ENCODE measurements at regions not wholly inside any gene's neighbourhood (a gene's known extent, or its start where the extent isn't known, plus 50 kb on each side); places are given as distances from the start of the nearest gene placed in this dataset.
"Not testable (repeated sequence)": the region's sequence is repeated elsewhere in the genome, so short reads cannot be mapped to it uniquely, and the experiment has no call there.

GRCh38 chr17:20815410-20815809 lies 227.4 kb downstream of the USP22 start:
- TF ChIP-seq, protein P1, sequence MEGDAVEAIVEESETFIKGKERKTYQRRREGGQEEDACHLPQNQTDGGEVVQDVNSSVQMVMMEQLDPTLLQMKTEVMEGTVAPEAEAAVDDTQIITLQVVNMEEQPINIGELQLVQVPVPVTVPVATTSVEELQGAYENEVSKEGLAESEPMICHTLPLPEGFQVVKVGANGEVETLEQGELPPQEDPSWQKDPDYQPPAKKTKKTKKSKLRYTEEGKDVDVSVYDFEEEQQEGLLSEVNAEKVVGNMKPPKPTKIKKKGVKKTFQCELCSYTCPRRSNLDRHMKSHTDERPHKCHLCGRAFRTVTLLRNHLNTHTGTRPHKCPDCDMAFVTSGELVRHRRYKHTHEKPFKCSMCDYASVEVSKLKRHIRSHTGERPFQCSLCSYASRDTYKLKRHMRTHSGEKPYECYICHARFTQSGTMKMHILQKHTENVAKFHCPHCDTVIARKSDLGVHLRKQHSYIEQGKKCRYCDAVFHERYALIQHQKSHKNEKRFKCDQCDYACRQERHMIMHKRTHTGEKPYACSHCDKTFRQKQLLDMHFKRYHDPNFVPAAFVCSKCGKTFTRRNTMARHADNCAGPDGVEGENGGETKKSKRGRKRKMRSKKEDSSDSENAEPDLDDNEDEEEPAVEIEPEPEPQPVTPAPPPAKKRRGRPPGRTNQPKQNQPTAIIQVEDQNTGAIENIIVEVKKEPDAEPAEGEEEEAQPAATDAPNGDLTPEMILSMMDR (IDR thresholded peaks at IDR 0.05), result not testable (repeated sequence)
- not testable (repeated sequence) for TF ChIP-seq ZFX (IDR thresholded peaks at IDR 0.05; ENCODE audit: borderline replicate concordance)
